ENCODE measurements at regions not wholly inside any gene's neighbourhood (a gene's known extent, or its start where the extent isn't known, plus 50 kb on each side); places are given as distances from the start of the nearest gene placed in this dataset.
A peak's percentile ranks its signal among the peaks of the same experiment; 100 is the strongest.
"Not testable (repeated sequence)": the region's sequence is repeated elsewhere in the genome, so short reads cannot be mapped to it uniquely, and the experiment has no call there.

DNA sequence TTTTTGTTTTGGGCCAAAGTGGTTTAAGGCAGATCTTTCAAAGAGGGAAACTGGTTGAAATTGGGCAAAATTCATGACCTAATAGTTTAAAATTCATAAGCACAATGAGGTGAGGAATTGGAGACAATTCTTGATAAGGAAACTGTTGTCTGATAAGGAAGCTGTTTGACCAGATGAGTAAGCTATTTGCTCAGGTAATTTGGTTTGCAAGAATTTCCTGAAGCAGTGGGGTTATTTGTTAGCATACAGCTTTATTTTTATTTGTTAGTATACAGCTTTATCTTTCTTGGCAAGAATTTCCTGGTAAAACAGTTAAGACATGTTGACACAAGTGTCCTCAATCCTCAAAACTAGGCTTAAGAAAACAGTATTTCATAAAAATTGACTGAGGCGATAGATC is 559.0 kb downstream of the GALC start:
- no peak for DNase-seq

DNA sequence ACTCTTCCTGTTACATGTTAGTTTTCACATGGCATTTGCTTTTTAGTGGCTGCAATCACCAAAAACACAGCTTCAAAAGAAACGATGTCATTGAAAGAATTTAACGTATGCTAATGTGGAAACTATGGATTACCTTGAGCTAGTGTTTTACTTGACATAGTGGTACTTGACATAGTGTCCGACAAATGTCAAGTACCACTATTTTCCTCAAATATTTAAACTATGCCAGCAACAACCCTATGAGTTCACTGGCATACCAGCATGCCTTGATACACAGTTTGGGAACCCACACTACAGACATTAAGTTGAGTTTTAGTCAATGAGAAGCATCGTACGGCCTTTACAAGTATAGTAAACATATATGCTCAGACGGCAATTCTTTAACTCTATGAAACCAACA is 560.3 kb downstream of the GALC start:
- no peak for DNase-seq

DNA sequence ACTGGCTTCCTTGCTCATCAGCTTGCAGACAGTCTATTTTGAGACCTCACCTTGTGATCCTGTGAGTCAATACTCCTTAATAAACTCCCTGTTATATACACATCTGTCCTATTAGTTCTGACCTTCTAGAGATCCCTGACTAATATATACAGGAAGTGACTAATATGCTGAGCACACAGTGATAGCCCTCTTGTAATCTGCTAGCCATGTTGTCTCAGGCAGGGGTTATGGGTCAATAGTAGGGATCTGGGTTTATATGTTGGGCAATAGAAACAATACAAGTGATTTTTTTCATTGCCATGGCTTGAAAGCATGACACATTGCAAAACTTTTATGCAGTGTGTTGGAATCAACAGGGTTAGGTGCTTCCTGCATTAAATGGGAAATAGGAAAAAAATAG is 562.2 kb downstream of the GALC start:
- no peak for DNase-seq

DNA sequence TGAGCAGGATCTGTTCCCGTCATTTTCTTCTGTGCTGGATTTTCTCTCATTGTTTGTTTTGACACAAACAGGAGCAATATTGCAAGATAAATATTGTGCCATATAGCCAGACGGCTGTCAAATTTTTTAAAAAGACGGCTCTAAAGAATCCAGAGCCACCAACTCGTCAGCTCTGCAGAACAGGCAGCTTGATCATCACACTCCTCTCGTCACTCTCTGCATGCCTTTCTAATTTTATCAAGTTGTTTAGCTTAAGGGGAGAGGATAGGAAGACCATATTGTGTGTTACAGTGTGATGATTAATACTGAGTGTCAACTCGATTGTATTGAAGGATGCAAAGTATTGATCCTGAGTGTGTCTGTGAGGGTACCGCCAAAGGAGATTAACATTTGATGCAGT is 562.8 kb downstream of the GALC start:
- DNase-seq, result no peak

DNA sequence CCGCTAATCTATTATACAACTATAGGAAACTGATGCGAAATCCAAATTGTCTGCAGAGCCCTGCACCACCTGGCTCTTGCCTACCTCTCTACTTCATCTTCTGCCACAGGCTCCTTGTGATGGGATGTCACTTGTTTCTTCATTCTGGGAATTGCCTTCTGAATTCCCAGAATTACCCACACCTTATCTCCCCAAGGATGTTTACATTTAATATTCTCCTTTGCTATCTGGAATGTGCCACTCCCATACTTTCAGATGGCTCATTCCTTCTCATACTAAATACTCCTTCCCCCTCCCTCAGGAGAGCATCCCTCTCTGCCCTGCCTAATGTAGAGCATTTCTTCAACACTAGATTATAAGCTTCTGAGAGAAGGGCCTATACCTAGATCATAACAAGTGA is 573.1 kb downstream of the GALC start:
- no peak for DNase-seq

DNA sequence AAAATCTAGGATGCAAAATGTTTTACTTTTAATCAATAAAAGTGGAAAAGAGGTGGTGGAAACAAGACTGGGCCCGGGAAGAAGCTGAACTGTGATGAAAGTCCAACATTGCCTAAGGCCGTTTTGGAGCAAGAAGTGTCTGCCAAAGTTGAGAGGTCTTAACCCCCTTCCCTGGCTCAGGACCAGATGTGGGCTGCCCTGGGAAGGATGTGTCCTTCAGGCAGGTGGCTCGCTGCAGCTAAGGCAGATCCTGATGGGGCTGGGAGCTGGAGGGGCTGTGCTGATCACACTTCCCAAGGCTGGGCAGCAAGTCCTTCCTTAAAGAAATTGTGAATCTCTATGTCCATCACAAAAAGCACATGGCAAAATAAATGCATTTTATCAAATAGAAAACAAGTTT is 581.6 kb downstream of the GALC start:
- no peak for DNase-seq

DNA sequence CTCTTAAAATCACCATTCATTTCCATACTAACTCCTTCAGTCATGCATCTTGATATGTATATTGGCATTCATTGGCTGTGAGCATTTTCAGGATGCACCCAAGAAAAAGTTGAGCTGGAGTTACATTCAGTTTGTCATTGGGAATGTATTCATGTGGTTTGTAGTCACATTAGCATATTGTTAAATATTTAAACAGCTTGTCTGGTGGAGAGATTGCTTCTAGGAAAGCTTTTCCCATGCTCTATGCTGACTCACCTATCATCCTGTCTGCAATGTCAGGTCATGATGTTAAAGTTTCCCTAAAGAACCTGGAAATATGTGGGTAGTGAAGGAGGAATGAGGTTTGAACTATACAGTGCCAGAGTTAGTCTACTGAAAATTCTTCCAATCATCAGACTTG is 583.6 kb downstream of the GALC start:
- no peak for DNase-seq

DNA sequence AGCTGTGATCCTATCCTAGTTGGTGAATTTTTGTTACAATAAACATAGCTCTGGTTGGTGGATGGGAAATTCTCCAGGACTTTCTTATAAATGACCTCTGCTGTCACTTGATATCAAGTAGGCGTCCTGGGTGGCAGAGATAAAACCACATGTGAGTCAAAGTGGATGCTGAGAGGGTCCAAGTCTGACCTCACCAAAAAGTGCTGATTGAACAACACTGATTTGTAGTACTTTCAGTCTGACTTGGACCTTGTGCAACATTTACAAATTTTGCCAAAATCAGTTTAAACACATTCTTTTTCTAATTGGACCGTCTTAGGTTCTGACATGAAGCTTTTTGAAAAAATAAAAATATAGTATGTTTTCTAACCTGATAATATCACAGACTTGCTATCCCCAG is 585.6 kb downstream of the GALC start:
- DNase-seq, result no peak

DNA sequence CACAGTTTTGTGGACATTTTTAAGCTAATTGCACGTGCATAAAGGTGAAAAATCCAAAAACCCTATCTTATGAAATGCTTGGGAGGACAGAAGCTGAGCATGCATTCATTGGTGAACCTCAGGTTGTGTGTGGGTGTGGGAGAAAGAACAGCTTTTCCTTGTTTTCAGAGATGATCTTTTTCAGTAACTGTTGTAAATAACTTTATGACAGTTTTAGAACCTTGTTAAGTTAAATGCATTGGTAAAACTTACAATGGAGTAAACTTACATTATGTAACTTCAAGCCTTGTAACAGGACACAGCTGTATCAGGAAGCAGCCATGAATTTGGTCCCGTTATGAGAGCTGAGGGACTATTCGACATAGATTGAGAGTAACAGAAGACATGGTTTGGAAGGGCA is 587.4 kb downstream of the GALC start:
- DNase-seq, result no peak

DNA sequence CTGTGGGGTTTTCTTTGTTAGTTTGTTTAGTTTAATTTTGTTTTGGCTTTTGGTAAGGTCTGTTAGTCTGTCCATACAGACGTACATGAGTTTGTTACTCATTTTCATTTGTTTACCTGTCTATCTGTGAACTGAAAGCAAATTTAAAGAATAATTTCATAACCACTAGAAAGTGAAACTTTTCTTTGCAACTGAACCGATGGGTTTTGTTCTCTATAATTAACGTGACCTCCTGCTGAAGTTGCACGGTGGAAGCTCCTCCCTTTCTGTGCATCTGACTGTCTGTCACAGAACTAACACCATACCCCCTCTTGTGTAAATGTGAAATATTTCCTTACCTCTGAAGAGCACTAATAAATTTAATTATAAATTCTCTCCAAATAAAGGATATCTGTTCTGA is 595.5 kb downstream of the GALC start:
- DNase-seq, result no peak

DNA sequence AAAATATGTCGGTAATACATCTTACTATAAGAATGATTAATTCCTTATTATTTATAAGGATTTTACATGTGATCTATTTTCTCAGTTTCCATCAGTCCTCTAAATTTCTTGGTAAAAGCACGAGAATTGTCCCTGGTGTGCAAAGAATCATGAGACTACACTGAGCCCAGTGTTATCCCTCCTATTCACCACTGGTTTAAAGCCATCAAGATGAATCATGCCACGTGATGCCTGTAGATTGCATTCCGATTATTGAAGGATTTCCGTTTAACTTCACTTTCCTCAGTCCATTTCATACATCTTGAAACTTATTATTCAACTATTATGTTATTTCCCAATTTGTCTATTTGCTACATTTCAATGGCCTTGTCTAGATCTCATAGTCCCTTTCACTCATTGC is 601.9 kb downstream of the GALC start:
- DNase-seq, result no peak

DNA sequence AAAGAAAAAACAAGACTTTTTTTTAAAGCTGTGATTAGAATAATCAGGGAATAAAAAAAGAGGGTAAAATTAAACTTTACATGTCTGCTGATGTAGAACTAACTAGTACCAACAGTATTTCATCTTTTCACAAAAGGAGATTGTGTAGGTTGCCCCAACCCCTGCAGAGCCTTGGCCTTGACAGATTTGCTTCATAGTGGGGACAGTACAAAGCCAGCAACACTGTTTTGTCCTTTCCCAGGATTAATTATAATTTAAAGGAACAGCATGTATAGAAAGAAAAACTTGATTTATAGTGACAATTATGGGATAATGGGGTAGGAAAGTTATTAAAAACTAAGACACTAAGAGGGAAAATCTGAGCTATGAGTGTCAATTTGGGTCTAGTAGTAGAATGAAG is 604.0 kb downstream of the GALC start:
- DNase-seq, result no peak

DNA sequence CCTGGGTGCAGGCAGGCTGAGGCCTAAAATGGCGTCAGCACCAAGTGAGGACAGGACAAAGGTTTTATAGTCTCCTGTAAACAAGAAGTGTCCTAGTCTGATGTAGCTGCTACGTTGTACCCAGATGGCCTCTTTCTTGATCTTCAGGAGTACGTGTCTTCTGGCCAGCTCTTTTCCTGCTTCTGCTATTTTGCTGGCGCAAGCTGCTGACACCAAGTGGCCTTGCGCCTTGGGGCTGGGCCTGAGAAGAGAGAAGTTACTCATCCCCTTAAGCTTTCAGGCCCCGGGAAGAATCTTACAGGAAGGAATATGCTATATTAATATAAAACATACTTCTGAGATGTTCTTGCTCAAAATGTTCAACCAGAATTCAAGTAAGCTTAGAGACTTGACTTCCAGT is 605.2 kb downstream of the GALC start:
- peak in 6 of 51 donors; percentile 0 to 27 (median 5) for DNase-seq

DNA sequence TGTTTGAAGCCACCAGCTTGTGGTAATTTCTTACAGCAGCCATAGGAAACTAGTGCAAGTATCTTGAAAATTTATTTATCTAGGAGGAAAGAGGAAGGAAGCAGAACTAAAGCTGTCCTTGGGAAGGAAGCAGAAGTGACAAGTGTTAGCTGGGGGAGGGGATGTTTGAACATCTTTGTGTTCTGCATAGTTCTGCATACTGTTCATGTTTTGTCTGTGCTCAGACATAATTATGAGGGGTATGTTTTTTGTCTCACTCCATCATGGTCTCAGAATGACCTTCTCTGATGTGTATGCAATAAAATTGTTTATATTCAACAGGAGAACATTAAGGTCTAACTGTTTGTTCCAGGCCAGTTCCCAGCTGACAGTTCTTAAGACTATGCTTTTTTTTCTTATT is 606.5 kb downstream of the GALC start:
- peak in 1 of 51 donors; percentile 1 for DNase-seq

DNA sequence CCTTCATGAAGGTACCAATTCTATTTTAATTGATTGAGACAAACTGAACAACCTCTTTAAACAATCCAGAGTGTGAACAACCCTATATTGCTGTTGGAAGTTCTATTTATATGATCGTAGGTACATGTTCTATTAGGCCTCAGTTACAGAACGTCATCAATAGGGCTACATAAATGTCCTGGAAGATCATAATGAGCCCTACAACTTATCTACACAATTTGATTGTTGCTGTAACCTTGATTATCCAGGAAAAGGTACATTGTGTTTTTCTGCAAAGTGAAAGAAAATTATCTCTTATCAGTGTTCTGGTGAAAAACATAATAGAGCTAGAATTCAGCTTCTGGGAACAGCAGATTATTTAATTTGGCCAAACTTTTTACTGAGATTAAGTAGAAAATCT is 612.9 kb downstream of the GALC start:
- DNase-seq, result no peak

DNA sequence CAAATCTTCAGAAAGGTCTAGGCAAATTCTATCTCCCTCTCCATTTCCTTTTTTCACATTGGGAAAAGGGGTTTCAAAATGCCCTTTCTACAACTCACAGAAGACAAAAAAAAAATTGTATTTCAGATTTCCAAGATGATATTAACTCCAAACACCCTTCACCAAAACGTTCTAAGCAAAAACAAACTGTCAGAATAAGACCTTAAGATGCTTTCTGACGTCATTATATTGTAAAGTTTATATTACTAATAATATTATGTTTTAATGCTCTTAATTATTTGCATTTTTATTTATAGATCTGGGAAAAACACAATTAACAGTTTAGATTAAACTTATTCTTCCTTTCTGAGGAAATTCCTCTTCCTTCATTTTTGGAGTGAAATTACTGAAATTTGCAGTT is 624.2 kb downstream of the GALC start:
- no peak for DNase-seq

DNA sequence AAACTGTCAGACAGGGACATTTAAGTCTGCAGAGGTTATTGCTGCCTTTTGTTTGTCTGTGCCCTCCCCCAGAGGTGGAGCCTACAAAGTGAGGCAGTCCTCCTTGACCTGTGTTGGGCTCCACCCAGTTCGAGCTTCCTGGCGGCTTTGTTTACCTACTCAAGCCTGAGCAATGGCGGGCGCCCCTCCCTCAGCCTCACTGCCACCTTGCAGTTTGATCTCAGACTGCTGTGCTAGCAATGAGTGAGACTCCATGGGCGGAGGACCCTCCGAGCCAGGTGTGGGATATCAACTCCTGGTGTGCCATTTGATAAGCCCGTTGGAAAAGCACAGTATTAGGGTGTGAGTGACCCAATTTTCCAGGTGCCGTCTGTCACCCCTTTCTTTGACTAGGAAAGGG is 632.7 kb downstream of the GALC start:
- not testable (repeated sequence) for DNase-seq

DNA sequence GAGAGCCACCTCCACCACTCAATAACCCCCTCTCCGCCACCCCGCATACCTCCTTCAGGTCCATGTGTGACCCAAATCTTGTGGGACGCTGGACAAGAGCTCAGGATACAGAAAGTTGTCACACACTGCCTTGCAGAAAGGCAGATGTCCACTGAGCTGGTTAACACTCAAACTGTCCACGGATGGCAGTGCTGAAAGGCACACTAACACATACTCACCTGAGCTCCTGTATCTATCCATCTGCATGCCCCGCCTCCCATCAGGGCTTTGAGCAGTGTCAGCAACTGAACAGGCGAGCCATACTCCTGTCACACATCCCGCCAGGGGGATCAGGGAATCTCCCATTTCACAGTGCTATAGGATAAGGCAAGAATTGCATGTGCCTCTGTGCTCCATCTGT is 642.0 kb downstream of the GALC start:
- DNase-seq, result no peak

DNA sequence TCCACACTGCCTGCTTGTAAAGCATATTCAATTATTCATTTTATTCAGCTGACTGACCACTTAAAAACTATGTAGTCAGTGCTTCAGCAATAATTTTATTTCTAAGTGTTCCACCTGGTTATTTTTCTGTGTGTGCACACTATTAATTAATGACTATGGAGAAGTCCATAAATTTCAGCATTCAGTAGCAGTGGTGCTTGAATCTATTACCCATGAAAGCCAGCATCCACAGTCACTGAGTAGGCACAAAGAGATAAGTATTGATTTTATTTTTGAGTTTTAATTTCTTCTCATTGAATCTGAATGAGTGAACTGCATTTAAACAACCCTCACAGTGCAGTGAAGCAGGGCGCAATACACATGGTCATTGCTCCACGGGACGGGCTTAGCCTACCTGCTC is 643.1 kb downstream of the GALC start:
- DNase-seq, result no peak

DNA sequence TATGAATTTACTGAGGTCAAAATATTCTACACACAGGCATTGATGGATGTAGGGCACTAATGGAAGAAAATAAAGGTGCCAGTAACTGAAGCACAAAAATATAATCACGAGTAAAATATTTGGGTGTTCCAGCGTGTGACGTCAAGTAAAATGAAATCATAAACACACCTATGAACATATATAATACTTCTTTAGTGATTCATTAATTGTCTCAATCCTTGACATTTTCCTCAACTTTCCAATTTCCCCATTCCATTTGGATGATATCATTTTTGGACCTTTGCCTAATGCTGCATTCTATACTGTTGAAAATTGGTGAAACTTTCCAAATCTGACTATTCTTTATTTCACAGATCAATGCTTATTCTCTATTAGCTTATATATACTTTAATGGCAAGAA is 649.3 kb downstream of the GALC start:
- DNase-seq, result no peak

DNA sequence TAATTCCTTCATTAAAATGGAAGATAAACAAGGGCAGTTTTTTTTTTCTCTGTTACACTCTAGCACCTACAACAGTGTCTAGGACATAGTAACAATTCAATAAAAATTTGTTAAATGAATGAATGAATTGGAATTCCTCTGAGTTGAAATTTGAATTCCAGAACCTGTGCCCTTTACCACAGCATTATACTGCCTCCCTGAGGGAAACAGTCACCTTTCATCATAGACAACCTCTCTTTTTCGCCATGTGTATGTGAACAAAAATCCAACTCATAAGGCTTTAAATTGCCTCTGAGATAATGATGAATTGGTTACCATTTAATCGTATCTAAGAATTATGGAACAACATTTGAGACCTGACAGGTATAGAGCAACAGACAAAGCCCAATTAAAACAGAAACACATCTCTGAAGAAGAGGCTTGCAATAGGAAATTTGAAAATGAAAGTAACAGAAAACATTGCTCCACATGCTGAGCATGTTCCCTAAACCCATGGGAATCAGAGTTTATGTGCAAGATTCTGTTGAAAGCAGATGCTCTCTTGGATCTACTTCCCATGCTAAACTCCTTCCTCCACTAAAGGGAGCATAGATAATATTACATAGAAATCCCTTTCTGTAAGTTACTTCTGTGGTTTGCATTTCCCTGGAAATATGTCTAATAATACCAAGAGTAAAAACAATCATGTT is 657.8 kb downstream of the GALC start:
- DNase-seq, result no peak

DNA sequence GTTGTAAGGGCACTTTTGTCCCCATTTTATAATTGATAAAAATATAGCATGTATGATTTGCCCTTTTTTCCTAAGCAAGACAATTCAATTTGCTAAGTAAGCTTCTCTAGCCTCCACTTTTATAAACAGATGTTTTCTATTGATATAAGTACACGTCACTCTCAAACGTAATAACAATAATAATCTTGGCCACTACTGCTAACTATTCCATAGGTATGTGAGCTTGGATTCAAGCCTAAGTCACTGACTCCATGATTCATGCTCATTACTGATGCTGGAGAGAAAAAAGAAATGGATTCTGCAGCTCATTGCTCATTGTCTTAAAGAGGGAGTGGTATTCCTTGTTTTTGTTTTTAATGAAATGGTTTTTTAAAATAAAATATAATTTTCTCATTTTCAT is 661.0 kb downstream of the GALC start:
- no peak for DNase-seq

DNA sequence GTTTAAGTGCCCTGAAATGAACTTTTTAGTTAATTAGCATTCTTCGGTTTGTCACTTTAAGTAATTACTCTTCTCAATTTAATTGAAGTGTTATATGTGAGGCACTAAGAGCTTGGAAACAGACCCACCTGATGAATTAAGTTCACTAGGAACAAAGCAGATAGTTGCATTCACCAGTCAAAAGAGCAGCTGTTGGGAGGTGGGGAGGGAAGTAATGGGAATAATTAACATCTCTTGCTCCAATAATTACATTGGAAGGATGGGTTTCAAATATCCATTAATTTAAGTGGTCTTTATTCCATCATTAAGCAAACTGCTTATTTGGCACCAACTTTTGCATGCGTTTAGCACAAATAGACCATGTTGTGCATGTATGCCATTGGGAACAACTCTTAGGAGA is 667.2 kb downstream of the GALC start:
- DNase-seq, result no peak

DNA sequence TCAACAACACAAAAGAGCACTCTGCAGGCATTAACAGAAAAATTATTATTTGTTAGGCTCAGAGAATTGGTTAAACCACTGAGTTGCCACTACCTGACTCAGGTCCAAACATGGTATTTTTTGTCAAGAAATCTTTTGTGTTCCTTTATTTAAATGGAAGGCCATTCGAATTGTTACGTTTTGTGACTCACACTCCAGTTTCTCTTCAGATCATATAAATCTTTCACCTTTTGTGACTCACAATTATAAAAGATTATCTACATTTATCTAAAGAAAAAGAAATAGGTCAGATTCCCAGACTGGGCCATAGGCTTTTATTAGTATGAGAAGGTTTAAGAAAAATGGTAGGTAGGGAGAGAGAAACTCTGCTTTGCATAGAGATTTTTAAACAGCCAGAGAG is 669.8 kb downstream of the GALC start:
- no peak for DNase-seq
